ENCODE measurements at regions not wholly inside any gene's neighbourhood (a gene's known extent, or its start where the extent isn't known, plus 50 kb on each side); places are given as distances from the start of the nearest gene placed in this dataset.

- Histone ChIP-seq H3K36me3 (ENCODE audit: control insufficient read depth, insufficient read depth, low read length) (no peaks in the 10 kb centered on the region), H3K4me3 (ENCODE audit: low read depth, low read length) (no peak overlapping the region), H3K9me3 (no peaks in the 10 kb centered on the region), H3K4me1 (peaks cover 15% of the 10 kb centered on the region), H3K27me3 (replicated peaks; ENCODE audit: control insufficient read depth, insufficient read depth, low read length) (no peaks in the 10 kb centered on the region)
- Mint-ChIP-seq H3K27ac (ENCODE audit: unreplicated experiment) (peak overlapping the region; percentile 19), H3K9me3 (ENCODE audit: unreplicated experiment) (no peaks in the 10 kb centered on the region), H3K4me1 (ENCODE audit: low read depth, unreplicated experiment) (peaks cover 18% of the 10 kb centered on the region), H3K4me3 (ENCODE audit: unreplicated experiment) (no peak overlapping the region), H3K27me3 (ENCODE audit: insufficient read depth, unreplicated experiment) (no peaks in the 10 kb centered on the region), H3K36me3 (ENCODE audit: insufficient read depth, unreplicated experiment) (no peaks in the 10 kb centered on the region)
- TF ChIP-seq, protein P1, sequence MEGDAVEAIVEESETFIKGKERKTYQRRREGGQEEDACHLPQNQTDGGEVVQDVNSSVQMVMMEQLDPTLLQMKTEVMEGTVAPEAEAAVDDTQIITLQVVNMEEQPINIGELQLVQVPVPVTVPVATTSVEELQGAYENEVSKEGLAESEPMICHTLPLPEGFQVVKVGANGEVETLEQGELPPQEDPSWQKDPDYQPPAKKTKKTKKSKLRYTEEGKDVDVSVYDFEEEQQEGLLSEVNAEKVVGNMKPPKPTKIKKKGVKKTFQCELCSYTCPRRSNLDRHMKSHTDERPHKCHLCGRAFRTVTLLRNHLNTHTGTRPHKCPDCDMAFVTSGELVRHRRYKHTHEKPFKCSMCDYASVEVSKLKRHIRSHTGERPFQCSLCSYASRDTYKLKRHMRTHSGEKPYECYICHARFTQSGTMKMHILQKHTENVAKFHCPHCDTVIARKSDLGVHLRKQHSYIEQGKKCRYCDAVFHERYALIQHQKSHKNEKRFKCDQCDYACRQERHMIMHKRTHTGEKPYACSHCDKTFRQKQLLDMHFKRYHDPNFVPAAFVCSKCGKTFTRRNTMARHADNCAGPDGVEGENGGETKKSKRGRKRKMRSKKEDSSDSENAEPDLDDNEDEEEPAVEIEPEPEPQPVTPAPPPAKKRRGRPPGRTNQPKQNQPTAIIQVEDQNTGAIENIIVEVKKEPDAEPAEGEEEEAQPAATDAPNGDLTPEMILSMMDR (IDR thresholded peaks at IDR 0.05; ENCODE audit: insufficient read depth in 1 of 2, low read depth in 1 of 2, low read length in 1 of 2, severe bottlenecking in 1 of 2, unreplicated experiment in 1 of 2) = no peak
- intact Hi-C loops (cut with micrococcal nuclease; ENCODE audit: unreplicated experiment) = loop anchor here (2.0 kb wide), 1 partner anchor 19 kb away; no protein-coding TSS in a partner anchor
- no TSS peak for BruUV-seq (replicated peaks)
- DNase-seq = no peak
- ChIA-PET POLR2A (no interaction called here), CTCF (no interaction called here)
These were observed 110.1 kb upstream of the TNS3 start for GRCh38 chr7:47691988-47692387.

DNA sequence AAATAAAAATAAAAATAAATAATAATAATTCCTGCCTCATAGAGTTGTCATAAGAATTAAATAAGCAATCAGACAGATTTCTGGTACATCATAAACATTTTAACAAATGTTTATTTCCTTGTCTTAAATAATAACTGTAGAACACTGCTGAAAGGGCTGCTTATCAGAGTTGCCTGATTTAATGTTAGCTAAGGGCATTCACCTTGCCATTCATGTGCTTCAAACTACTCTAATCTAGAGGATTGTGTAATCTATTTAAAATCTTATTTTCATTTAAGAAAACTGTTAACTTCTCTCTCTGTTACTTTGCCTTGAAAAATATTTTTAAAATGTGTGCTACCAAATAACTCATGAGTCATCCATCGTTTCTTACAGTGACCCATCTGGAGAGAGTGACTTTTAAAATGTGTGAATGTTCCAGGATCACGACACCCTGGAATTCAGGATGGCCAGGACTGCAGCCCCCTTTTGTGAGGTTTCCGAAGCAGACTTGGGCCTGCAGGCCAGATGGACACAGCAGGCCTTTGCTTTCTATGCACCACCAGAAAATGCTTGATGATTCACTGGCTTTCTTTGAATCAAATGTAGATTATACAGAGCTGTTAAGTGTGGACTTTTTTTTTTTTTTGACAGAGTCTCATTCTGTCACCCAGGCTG is 109.1 kb upstream of the TNS3 start:
- no peak for DNase-seq
- Mint-ChIP-seq H3K27me3 (ENCODE audit: insufficient read depth, unreplicated experiment) (no peaks in the 10 kb centered on the region), H3K9me3 (ENCODE audit: unreplicated experiment) (no peaks in the 10 kb centered on the region), H3K4me1 (ENCODE audit: low read depth, unreplicated experiment) (peaks cover 18% of the 10 kb centered on the region), H3K36me3 (ENCODE audit: insufficient read depth, unreplicated experiment) (no peaks in the 10 kb centered on the region), H3K4me3 (ENCODE audit: unreplicated experiment) (no peak overlapping the region), H3K27ac (ENCODE audit: unreplicated experiment) (no peak overlapping the region)
- POLR2A ChIA-PET = no interaction called here
- Histone ChIP-seq H3K27me3 (replicated peaks; ENCODE audit: control insufficient read depth, insufficient read depth, low read length) (no peaks in the 10 kb centered on the region), H3K36me3 (ENCODE audit: control insufficient read depth, insufficient read depth, low read length) (no peaks in the 10 kb centered on the region), H3K9me3 (no peaks in the 10 kb centered on the region), H3K4me3 (ENCODE audit: low read depth, low read length) (no peak overlapping the region), H3K4me1 (peaks cover 16% of the 10 kb centered on the region)
- no TSS peak for BruUV-seq (replicated peaks)
- CTCF ChIA-PET = interaction anchor here (0.6 kb wide), 1 partner anchor 19 kb away, joined by 5 read pairs; no protein-coding TSS in a partner anchor
- TF ChIP-seq, protein P1 (IDR thresholded peaks at IDR 0.05; ENCODE audit: insufficient read depth in 1 of 2, low read depth in 1 of 2, low read length in 1 of 2, severe bottlenecking in 1 of 2, unreplicated experiment in 1 of 2) = no peak
- intact Hi-C loops (cut with micrococcal nuclease; ENCODE audit: unreplicated experiment) = no loop called here

GRCh38 chr7:47689558-47689957 is 107.6 kb upstream of the TNS3 start:
- no peaks in the 10 kb centered on the region for H3K9me3 Mint-ChIP-seq (ENCODE audit: unreplicated experiment)
- TF ChIP-seq, protein P1 (IDR thresholded peaks at IDR 0.05; ENCODE audit: insufficient read depth in 1 of 2, low read depth in 1 of 2, low read length in 1 of 2, severe bottlenecking in 1 of 2, unreplicated experiment in 1 of 2) = no peak
- H3K27ac Mint-ChIP-seq (ENCODE audit: unreplicated experiment) = no peak overlapping the region
- ChIA-PET POLR2A (no interaction called here), CTCF (no interaction called here)
- Histone ChIP-seq H3K4me3 (ENCODE audit: low read depth, low read length) (no peak overlapping the region), H3K36me3 (ENCODE audit: control insufficient read depth, insufficient read depth, low read length) (no peaks in the 10 kb centered on the region), H3K4me1 (peaks cover 19% of the 10 kb centered on the region), H3K27me3 (replicated peaks; ENCODE audit: control insufficient read depth, insufficient read depth, low read length) (no peaks in the 10 kb centered on the region), H3K9me3 (no peaks in the 10 kb centered on the region)
- DNase-seq = no peak
- BruUV-seq (replicated peaks) = no TSS peak
- H3K36me3 Mint-ChIP-seq (ENCODE audit: insufficient read depth, unreplicated experiment) = peaks cover 5% of the 10 kb centered on the region
- peaks cover 25% of the 10 kb centered on the region for H3K4me1 Mint-ChIP-seq (ENCODE audit: low read depth, unreplicated experiment)
- no peaks in the 10 kb centered on the region for H3K27me3 Mint-ChIP-seq (ENCODE audit: insufficient read depth, unreplicated experiment)
- no peak overlapping the region for H3K4me3 Mint-ChIP-seq (ENCODE audit: unreplicated experiment)
- intact Hi-C loops (cut with micrococcal nuclease; ENCODE audit: unreplicated experiment) = no loop called here
